ENCODE measurements at regions not wholly inside any gene's neighbourhood (a gene's known extent, or its start where the extent isn't known, plus 50 kb on each side); places are given as distances from the start of the nearest gene placed in this dataset.
"Not testable (repeated sequence)": the region's sequence is repeated elsewhere in the genome, so short reads cannot be mapped to it uniquely, and the experiment has no call there.

GRCh38 chr12:34398366-34398705, 376.0 kb downstream of the ALG10 start:
- no peak for DNase-seq

GRCh38 chr12:34398706-34399630, 376.7 kb downstream of the ALG10 start:
- no peak for DNase-seq

GRCh38 chr12:34399631-34400410, 377.5 kb downstream of the ALG10 start:
- DNase-seq: no peak

- no peak for DNase-seq
Observed at GRCh38 chr12:34400411-34400881, 378.1 kb downstream of the ALG10 start.

GRCh38 chr12:34400986-34401658, 378.8 kb downstream of the ALG10 start:
- no peak for DNase-seq

- DNase-seq: no peak
Observed at GRCh38 chr12:34401659-34402227, 379.4 kb downstream of the ALG10 start.

- no peak for DNase-seq
Observed at GRCh38 chr12:34402228-34402898, 380.1 kb downstream of the ALG10 start.

GRCh38 chr12:34402899-34403705, 380.8 kb downstream of the ALG10 start:
- no peak for DNase-seq

GRCh38 chr12:34403706-34404376, 381.5 kb downstream of the ALG10 start:
- no peak for DNase-seq

GRCh38 chr12:34404377-34405285, 382.3 kb downstream of the ALG10 start:
- DNase-seq: no peak

- no peak for DNase-seq
Observed at GRCh38 chr12:34405286-34406227, 383.3 kb downstream of the ALG10 start.

- no peak for DNase-seq
Observed at GRCh38 chr12:34406228-34406995, 384.1 kb downstream of the ALG10 start.

- DNase-seq: no peak
Observed at GRCh38 chr12:34406996-34407300, 384.7 kb downstream of the ALG10 start.

- no peak for DNase-seq
Observed at GRCh38 chr12:34407813-34408212, 385.5 kb downstream of the ALG10 start.

- not testable (repeated sequence) for DNase-seq
Observed at GRCh38 chr12:34431509-34431908, 409.2 kb downstream of the ALG10 start.
